ENCODE measurements at regions not wholly inside any gene's neighbourhood (a gene's known extent, or its start where the extent isn't known, plus 50 kb on each side); places are given as distances from the start of the nearest gene placed in this dataset.

DNA sequence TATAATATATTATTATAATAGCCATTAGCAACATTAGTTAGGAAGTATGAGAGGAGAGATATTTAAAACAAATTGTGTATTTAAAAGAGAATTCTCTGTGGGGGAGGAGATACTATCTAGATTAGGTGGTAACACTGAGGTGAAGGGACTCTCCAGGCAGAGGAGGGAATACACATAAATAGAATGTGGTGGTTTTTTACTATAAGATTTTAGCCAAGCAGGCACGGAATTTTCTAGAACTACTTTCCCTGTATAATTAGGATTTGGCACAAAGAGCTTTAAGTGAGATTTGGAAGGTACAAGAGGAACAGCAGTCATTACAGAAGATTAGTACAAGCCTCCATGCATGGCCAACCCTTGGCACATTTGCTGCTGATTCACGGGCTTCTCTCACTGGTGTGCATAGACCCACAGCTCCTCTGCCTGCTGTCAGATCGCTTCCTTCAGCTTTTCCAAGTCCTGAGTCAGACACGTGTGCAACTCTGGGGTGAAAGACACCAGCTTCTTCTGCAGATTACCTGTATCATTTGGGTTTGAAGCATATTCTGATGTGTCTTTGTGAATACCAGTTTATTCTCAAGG lies 685.5 kb downstream of the KCTD8 start:
- no peak overlapping the region for H3K27ac ChIP-seq (ENCODE audit: extremely low read depth, low read depth, low read length)
- ChIA-PET CTCF (no interaction called here), POLR2A (no interaction called here)
- no peak for TF ChIP-seq ZNF707 (tag by site-specific recombination; IDR thresholded peaks at IDR 0.05)
- TF ChIP-seq ELK4 (IDR thresholded peaks at IDR 0.05; ENCODE audit: borderline replicate concordance, low read depth, low read length): no peak
- TF ChIP-seq ZNF513 (tag by site-specific recombination; IDR thresholded peaks at IDR 0.05): no peak
- TF ChIP-seq ZNF366 (tag by site-specific recombination; conservative IDR thresholded peaks at IDR 0.05): no peak
- no peak for TF ChIP-seq KLF1 (tag by site-specific recombination; IDR thresholded peaks at IDR 0.05)
- no peak for TF ChIP-seq ZNF529 (tag by site-specific recombination; IDR thresholded peaks at IDR 0.05; ENCODE audit: insufficient replicate concordance)
- no peak for TF ChIP-seq ZXDB (tag by site-specific recombination; IDR thresholded peaks at IDR 0.05)
- no peak for TF ChIP-seq ZNF785 (tag by site-specific recombination; IDR thresholded peaks at IDR 0.05)
- no peak for TF ChIP-seq ZNF16 (tag by site-specific recombination; IDR thresholded peaks at IDR 0.05; ENCODE audit: low read depth)
- TF ChIP-seq REST (tag by site-specific recombination; IDR thresholded peaks at IDR 0.05): no peak
- TF ChIP-seq ZNF10 (tag by site-specific recombination; IDR thresholded peaks at IDR 0.05): no peak
- TF ChIP-seq ZBTB26 (tag by site-specific recombination; optimal IDR thresholded peaks at IDR 0.05): no peak
- no peak for TF ChIP-seq ZNF155 (tag by site-specific recombination; IDR thresholded peaks at IDR 0.05)
- no peak for TF ChIP-seq HIC1 (tag by site-specific recombination; IDR thresholded peaks at IDR 0.05)
- no peak for TF ChIP-seq PRDM1 (tag by site-specific recombination; IDR thresholded peaks at IDR 0.05)
- no peak for TF ChIP-seq GLIS2 (tag by site-specific recombination; IDR thresholded peaks at IDR 0.05)
- TF ChIP-seq ZNF146 (tag by site-specific recombination; IDR thresholded peaks at IDR 0.05): no peak
- no peaks in the 10 kb centered on the region for H3K9me3 ChIP-seq (ENCODE audit: control insufficient read depth, insufficient read depth, low read depth, low read length)
- H3K4me1 ChIP-seq (ENCODE audit: control insufficient read depth, insufficient read depth, low read length): no peaks in the 10 kb centered on the region
- H3K36me3 ChIP-seq (ENCODE audit: control insufficient read depth in 2 of 2, insufficient read depth in 1 of 2, low read length in 2 of 2): no peaks in the 10 kb centered on the region
- H3K4me3 ChIP-seq (ENCODE audit: low read depth, low read length): no peak overlapping the region
